NCI-H524 treated with DMSO at 0.1 percent for 48 hours (cell line): ENCODE measurements at regions not wholly inside any gene's neighbourhood (a gene's known extent, or its start where the extent isn't known, plus 50 kb on each side); places are given as distances from the start of the nearest gene placed in this dataset.

Experiments
- DNase-seq: peaks from one replicate; lab custom pipeline; 2025; lab: John Stamatoyannopoulos, UW

GRCh38 chr5:84685121-84685894 lies 300.6 kb upstream of the EDIL3 start:
- no peak for DNase-seq

- no peak for DNase-seq
These were observed 298.9 kb upstream of the EDIL3 start for GRCh38 chr5:84683594-84683993.

- no peak for DNase-seq
These were observed 297.9 kb upstream of the EDIL3 start for GRCh38 chr5:84682531-84682930.

- DNase-seq, result no peak
These were observed 296.2 kb upstream of the EDIL3 start for GRCh38 chr5:84680908-84681307.

- no peak for DNase-seq
These were observed 289.1 kb upstream of the EDIL3 start for GRCh38 chr5:84673785-84674184.

- no peak for DNase-seq
These were observed 282.9 kb upstream of the EDIL3 start for GRCh38 chr5:84667576-84667975.

GRCh38 chr5:84650429-84650828 lies 265.7 kb upstream of the EDIL3 start:
- DNase-seq, result no peak

- DNase-seq, result no peak
These were observed 262.9 kb upstream of the EDIL3 start for GRCh38 chr5:84647581-84647980.

GRCh38 chr5:84642795-84643194 lies 258.1 kb upstream of the EDIL3 start:
- DNase-seq, result no peak

- no peak for DNase-seq
These were observed 257.6 kb upstream of the EDIL3 start for GRCh38 chr5:84642324-84642723.

GRCh38 chr5:84637662-84638375 lies 253.1 kb upstream of the EDIL3 start:
- no peak for DNase-seq

GRCh38 chr5:84635235-84636055 lies 250.8 kb upstream of the EDIL3 start:
- DNase-seq, result no peak

GRCh38 chr5:84634256-84634655 lies 249.6 kb upstream of the EDIL3 start:
- no peak for DNase-seq

- no peak for DNase-seq
These were observed 247.7 kb upstream of the EDIL3 start for GRCh38 chr5:84632418-84632817.

GRCh38 chr5:84628918-84629317 lies 244.2 kb upstream of the EDIL3 start:
- DNase-seq, result no peak

- no peak for DNase-seq
These were observed 238.3 kb upstream of the EDIL3 start for GRCh38 chr5:84623019-84623418.

- DNase-seq, result no peak
These were observed 237.8 kb upstream of the EDIL3 start for GRCh38 chr5:84622461-84622860.

GRCh38 chr5:84618262-84618661 lies 233.6 kb upstream of the EDIL3 start:
- DNase-seq, result no peak

- DNase-seq, result peak; percentile 46
These were observed 230.2 kb upstream of the EDIL3 start for GRCh38 chr5:84614906-84615305.

GRCh38 chr5:84606784-84607183 lies 222.1 kb upstream of the EDIL3 start:
- no peak for DNase-seq

GRCh38 chr5:84605241-84605640 lies 220.6 kb upstream of the EDIL3 start:
- DNase-seq, result no peak

- no peak for DNase-seq
These were observed 219.0 kb upstream of the EDIL3 start for GRCh38 chr5:84603568-84604185.
